ENCODE measurements at regions not wholly inside any gene's neighbourhood (a gene's known extent, or its start where the extent isn't known, plus 50 kb on each side); places are given as distances from the start of the nearest gene placed in this dataset.

- DNase-seq (ENCODE audit: low read depth in 2 of 2) = no peak
These were observed 53.8 kb upstream of the ATP1B1 start for GRCh38 chr1:169052727-169053126.

- DNase-seq (ENCODE audit: low read depth in 2 of 2) = no peak
These were observed 53.3 kb upstream of the ATP1B1 start for GRCh38 chr1:169053196-169053595.

All from stimulated activated CD4-positive, alpha-beta T cell treated with anti-CD3 and anti-CD28 coated beads, Interleukin-1b, Interleukin-23, amount 100 ng/mL, for 4 hours (primary cell).